ENCODE measurements at regions not wholly inside any gene's neighbourhood (a gene's known extent, or its start where the extent isn't known, plus 50 kb on each side); places are given as distances from the start of the nearest gene placed in this dataset.

DNA sequence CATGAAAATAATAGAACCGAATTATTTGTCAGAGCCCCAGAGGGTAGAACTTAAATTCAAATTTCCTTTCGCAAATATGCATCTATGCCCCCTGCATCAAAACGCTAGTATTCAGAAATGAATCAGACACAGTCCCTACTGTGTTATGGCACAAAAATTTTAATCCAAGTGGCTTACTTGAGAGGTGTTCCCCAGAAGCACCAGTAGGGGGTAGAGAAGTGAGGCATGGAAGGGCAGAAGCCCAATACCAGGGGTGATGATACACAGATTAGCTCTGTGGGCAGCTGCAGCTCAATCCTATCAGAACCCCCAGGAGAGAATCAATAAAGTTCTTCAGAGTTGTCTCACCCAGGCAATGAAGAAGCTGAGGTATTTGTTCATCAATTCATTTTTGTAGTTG lies 342.2 kb downstream of the OMA1 start:
- Histone ChIP-seq H3K27me3 (ENCODE audit: insufficient read depth, low read length) (peaks cover 25% of the 10 kb centered on the region), H4K20me1 (ENCODE audit: insufficient read depth) (no peaks in the 10 kb centered on the region), H3K9me2 (ENCODE audit: insufficient read depth) (no peaks in the 10 kb centered on the region), H3K9me3 (ENCODE audit: control insufficient read depth in 1 of 2, insufficient read depth in 1 of 2, low read depth in 1 of 2, low read length in 2 of 2) (no peaks in the 10 kb centered on the region), H3K4me1 (ENCODE audit: control insufficient read depth in 1 of 2, insufficient read depth in 2 of 2, low read length in 2 of 2) (no peaks in the 10 kb centered on the region), H3K9ac (ENCODE audit: low read length) (no peak overlapping the region), H3K4me2 (ENCODE audit: low read length) (no peak overlapping the region), H2AFZ (ENCODE audit: low read depth, low read length, poor library complexity, severe bottlenecking) (no peak overlapping the region), H3K79me2 (ENCODE audit: insufficient read depth, low read length) (no peaks in the 10 kb centered on the region), H3K27ac (ENCODE audit: low read depth, low read length) (no peak overlapping the region), H3K36me3 (ENCODE audit: control insufficient read depth in 1 of 2, insufficient read depth in 2 of 2, low read length in 2 of 2) (no peaks in the 10 kb centered on the region), H3K4me3 (replicated peaks in 1 of 2; ENCODE audit: low read depth in 1 of 2, low read length in 2 of 2) (no peak overlapping the region)
- no TSS peak for BruUV-seq (replicated peaks)
- ATAC-seq, result peak; percentile 74
- ChIA-PET CTCF (no interaction called here), RAD21 (ENCODE audit: low non-redundant PET in 1 of 2, low total read pairs in 2 of 2, uncharacterized antibody in 2 of 2, unreplicated experiment in 2 of 2) (no interaction called here), POLR2A (no interaction called here)
- no peak for DNase-seq (ENCODE audit: low read depth, low spot score)
- peak; percentile 15; the same call in 1 of the 2 replicates for TF ChIP-seq RAD21 (IDR thresholded peaks at IDR 0.05; ENCODE audit: low read depth)
- no peak for TF ChIP-seq POLR2A (IDR thresholded peaks at IDR 0.05; ENCODE audit: borderline replicate concordance, extremely low read depth, insufficient read depth, insufficient read length)
- TF ChIP-seq, protein P1, sequence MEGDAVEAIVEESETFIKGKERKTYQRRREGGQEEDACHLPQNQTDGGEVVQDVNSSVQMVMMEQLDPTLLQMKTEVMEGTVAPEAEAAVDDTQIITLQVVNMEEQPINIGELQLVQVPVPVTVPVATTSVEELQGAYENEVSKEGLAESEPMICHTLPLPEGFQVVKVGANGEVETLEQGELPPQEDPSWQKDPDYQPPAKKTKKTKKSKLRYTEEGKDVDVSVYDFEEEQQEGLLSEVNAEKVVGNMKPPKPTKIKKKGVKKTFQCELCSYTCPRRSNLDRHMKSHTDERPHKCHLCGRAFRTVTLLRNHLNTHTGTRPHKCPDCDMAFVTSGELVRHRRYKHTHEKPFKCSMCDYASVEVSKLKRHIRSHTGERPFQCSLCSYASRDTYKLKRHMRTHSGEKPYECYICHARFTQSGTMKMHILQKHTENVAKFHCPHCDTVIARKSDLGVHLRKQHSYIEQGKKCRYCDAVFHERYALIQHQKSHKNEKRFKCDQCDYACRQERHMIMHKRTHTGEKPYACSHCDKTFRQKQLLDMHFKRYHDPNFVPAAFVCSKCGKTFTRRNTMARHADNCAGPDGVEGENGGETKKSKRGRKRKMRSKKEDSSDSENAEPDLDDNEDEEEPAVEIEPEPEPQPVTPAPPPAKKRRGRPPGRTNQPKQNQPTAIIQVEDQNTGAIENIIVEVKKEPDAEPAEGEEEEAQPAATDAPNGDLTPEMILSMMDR (IDR thresholded peaks at IDR 0.05 in 2 of 3, conservative IDR thresholded peaks at IDR 0.05 in 1 of 3; ENCODE audit: borderline replicate concordance in 1 of 3, insufficient read depth in 1 of 3, low read depth in 2 of 3, low read length in 2 of 3), result peak in 2 of 3 experiments; percentile 48 to 52; a peak in 4 of 6 replicates
- TF ChIP-seq ELF1 (IDR thresholded peaks at IDR 0.05; ENCODE audit: borderline replicate concordance, low read depth), result no peak
- no peak for TF ChIP-seq EGR1 (IDR thresholded peaks at IDR 0.05; ENCODE audit: low read depth)
- intact Hi-C loops (cut with micrococcal nuclease), result no loop called here

DNA sequence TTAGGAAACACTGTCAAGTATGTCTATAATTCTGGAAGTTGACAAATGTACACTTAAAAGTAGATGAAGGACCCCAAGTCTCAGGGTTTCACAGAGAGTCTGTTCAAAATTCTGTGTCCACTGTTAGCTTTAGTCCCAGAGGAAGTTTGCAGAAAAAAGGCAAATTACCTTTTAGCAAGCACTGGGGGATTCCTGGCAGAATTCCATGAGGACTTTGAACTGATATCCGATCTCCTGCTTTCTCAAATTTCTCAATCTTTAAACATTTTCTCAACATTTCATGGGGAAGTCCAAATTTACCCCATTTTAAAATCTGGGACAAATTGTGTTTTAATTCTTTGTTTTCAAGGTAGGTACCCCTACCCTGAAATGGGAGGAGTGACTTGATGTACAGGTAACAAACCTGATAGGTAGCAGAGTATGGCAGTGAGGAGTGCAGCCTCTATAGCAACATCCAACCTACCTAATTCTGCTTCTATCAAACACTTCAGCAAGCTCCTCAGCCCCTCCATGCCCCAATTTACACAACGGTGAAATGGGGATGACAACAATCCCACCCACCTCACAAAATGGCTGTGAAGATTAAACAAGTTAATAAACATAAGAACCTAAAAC lies 344.9 kb downstream of the OMA1 start:
- Histone ChIP-seq H2AFZ (ENCODE audit: low read depth, low read length, poor library complexity, severe bottlenecking) (no peak overlapping the region), H3K27ac (ENCODE audit: low read depth, low read length) (no peak overlapping the region), H3K36me3 (ENCODE audit: control insufficient read depth in 1 of 2, insufficient read depth in 2 of 2, low read length in 2 of 2) (no peaks in the 10 kb centered on the region), H3K4me3 (replicated peaks in 1 of 2; ENCODE audit: low read depth in 1 of 2, low read length in 2 of 2) (no peak overlapping the region), H3K4me1 (ENCODE audit: control insufficient read depth in 1 of 2, insufficient read depth in 2 of 2, low read length in 2 of 2) (no peaks in the 10 kb centered on the region), H3K4me2 (ENCODE audit: low read length) (no peak overlapping the region), H3K9me2 (ENCODE audit: insufficient read depth) (no peaks in the 10 kb centered on the region), H3K27me3 (ENCODE audit: insufficient read depth, low read length) (peaks cover 22% of the 10 kb centered on the region), H3K9me3 (ENCODE audit: control insufficient read depth in 1 of 2, insufficient read depth in 1 of 2, low read depth in 1 of 2, low read length in 2 of 2) (no peaks in the 10 kb centered on the region), H3K79me2 (ENCODE audit: insufficient read depth, low read length) (no peaks in the 10 kb centered on the region), H4K20me1 (ENCODE audit: insufficient read depth) (no peaks in the 10 kb centered on the region), H3K9ac (ENCODE audit: low read length) (no peak overlapping the region)
- BruUV-seq (replicated peaks), result no TSS peak
- intact Hi-C loops (cut with micrococcal nuclease), result no loop called here
- POLR2A ChIA-PET, result no interaction called here
- no peak for DNase-seq (ENCODE audit: low read depth, low spot score)
- CTCF ChIA-PET, result no interaction called here
- no peak for ATAC-seq
- RAD21 ChIA-PET (ENCODE audit: low non-redundant PET in 1 of 2, low total read pairs in 2 of 2, uncharacterized antibody in 2 of 2, unreplicated experiment in 2 of 2), result no interaction called here
- TF ChIP-seq, protein P2, sequence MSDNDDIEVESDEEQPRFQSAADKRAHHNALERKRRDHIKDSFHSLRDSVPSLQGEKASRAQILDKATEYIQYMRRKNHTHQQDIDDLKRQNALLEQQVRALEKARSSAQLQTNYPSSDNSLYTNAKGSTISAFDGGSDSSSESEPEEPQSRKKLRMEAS (IDR thresholded peaks at IDR 0.05), result no peak
- TF ChIP-seq CEBPB (IDR thresholded peaks at IDR 0.05; ENCODE audit: low read depth), result no peak
- no peak for TF ChIP-seq ZFX (IDR thresholded peaks at IDR 0.05)
- no peak for TF ChIP-seq POLR2AphosphoS5 (IDR thresholded peaks at IDR 0.05; ENCODE audit: low read depth, low read length)
- TF ChIP-seq, protein P3, sequence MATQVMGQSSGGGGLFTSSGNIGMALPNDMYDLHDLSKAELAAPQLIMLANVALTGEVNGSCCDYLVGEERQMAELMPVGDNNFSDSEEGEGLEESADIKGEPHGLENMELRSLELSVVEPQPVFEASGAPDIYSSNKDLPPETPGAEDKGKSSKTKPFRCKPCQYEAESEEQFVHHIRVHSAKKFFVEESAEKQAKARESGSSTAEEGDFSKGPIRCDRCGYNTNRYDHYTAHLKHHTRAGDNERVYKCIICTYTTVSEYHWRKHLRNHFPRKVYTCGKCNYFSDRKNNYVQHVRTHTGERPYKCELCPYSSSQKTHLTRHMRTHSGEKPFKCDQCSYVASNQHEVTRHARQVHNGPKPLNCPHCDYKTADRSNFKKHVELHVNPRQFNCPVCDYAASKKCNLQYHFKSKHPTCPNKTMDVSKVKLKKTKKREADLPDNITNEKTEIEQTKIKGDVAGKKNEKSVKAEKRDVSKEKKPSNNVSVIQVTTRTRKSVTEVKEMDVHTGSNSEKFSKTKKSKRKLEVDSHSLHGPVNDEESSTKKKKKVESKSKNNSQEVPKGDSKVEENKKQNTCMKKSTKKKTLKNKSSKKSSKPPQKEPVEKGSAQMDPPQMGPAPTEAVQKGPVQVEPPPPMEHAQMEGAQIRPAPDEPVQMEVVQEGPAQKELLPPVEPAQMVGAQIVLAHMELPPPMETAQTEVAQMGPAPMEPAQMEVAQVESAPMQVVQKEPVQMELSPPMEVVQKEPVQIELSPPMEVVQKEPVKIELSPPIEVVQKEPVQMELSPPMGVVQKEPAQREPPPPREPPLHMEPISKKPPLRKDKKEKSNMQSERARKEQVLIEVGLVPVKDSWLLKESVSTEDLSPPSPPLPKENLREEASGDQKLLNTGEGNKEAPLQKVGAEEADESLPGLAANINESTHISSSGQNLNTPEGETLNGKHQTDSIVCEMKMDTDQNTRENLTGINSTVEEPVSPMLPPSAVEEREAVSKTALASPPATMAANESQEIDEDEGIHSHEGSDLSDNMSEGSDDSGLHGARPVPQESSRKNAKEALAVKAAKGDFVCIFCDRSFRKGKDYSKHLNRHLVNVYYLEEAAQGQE (IDR thresholded peaks at IDR 0.05; ENCODE audit: low read depth), result no peak
- TF ChIP-seq RAD21 (IDR thresholded peaks at IDR 0.05; ENCODE audit: low read depth), result no peak
- TF ChIP-seq, protein P4, sequence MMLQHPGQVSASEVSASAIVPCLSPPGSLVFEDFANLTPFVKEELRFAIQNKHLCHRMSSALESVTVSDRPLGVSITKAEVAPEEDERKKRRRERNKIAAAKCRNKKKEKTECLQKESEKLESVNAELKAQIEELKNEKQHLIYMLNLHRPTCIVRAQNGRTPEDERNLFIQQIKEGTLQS (IDR thresholded peaks at IDR 0.05), result no peak
- TF ChIP-seq EGR1 (IDR thresholded peaks at IDR 0.05; ENCODE audit: low read depth), result no peak
- TF ChIP-seq SP1 (IDR thresholded peaks at IDR 0.05; ENCODE audit: low read depth), result no peak
- no peak for TF ChIP-seq EZH2 (IDR thresholded peaks at IDR 0.05)
- TF ChIP-seq YY1 (IDR thresholded peaks at IDR 0.05; ENCODE audit: extremely low read depth, insufficient replicate concordance, low read depth, low read length), result no peak
